ENCODE measurements at regions not wholly inside any gene's neighbourhood (a gene's known extent, or its start where the extent isn't known, plus 50 kb on each side); places are given as distances from the start of the nearest gene placed in this dataset.

DNA sequence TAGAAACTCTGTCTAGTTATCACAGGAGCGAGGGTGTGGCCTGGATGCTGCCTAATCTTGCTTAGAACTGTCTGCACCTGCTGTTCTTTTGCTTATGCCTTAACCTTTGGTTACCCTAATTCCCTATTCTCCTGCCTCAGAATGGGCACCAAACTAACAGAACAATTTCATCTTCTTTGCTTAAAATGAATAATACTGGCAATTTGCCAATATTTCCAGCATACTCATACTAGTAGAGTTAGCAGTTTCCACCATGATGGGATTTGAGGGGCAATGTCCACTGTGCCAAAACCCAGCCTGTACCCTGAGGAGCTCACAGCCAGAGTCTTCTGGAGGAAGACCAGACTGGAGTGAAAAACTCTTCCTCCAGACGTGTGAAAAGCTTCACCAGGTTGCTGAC is 136.4 kb downstream of the RPS29 start:
- TF ChIP-seq, protein P1, sequence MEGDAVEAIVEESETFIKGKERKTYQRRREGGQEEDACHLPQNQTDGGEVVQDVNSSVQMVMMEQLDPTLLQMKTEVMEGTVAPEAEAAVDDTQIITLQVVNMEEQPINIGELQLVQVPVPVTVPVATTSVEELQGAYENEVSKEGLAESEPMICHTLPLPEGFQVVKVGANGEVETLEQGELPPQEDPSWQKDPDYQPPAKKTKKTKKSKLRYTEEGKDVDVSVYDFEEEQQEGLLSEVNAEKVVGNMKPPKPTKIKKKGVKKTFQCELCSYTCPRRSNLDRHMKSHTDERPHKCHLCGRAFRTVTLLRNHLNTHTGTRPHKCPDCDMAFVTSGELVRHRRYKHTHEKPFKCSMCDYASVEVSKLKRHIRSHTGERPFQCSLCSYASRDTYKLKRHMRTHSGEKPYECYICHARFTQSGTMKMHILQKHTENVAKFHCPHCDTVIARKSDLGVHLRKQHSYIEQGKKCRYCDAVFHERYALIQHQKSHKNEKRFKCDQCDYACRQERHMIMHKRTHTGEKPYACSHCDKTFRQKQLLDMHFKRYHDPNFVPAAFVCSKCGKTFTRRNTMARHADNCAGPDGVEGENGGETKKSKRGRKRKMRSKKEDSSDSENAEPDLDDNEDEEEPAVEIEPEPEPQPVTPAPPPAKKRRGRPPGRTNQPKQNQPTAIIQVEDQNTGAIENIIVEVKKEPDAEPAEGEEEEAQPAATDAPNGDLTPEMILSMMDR (IDR thresholded peaks at IDR 0.05): no peak
- TF ChIP-seq POLR2A (IDR thresholded peaks at IDR 0.05): no peak

Measured in uterus (tissue), 2 donors.